GM12874 (cell line): ENCODE measurements at regions not wholly inside any gene's neighbourhood (a gene's known extent, or its start where the extent isn't known, plus 50 kb on each side); places are given as distances from the start of the nearest gene placed in this dataset.

Experiments used
- TF ChIP-seq, protein P1 (sequence below): IDR thresholded peaks from 2 replicates; pipeline ENCODE4 v1.5.1; 2011; ENCODE audit warnings: low read depth, mild to moderate bottlenecking, control low read depth, low read length, moderate library complexity; ENCODE audit not compliant: insufficient read depth

DNA sequence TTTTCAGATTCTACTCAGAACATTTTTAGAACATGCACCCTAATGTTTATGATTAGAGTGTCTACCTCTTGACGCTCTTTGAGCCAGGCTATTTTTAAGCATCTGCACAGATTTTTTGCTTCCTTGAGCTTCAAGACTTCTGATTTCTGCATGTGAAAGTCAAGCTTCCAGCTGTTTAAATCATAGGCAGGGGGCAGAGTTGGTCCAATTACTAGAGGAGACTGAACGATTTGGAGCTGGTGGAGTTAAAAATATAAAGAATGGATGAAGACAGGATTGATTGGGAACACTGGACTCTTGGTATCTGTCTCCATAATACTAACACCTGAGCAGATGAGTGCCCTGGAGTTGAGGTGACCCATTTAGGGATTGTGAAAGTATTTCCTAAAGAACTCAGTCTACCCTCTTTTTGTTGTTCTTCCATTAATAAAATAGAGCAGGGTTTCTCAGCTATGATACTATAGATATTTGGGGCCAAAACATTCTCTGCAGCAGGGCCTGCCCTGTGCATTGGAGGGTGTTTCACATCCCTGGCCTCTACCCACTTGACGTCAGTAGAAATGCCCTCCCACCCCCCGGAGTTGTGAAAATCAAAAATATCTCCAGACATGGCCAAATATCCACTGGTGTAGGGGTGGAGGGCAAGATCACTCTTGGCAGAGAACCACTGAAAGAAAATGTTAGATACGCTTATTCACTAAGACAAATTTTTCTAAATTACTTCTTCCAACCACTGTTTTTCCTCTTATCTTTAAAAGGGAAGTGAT, 160.1 kb downstream of the COG6 start:
- TF ChIP-seq, protein P1, sequence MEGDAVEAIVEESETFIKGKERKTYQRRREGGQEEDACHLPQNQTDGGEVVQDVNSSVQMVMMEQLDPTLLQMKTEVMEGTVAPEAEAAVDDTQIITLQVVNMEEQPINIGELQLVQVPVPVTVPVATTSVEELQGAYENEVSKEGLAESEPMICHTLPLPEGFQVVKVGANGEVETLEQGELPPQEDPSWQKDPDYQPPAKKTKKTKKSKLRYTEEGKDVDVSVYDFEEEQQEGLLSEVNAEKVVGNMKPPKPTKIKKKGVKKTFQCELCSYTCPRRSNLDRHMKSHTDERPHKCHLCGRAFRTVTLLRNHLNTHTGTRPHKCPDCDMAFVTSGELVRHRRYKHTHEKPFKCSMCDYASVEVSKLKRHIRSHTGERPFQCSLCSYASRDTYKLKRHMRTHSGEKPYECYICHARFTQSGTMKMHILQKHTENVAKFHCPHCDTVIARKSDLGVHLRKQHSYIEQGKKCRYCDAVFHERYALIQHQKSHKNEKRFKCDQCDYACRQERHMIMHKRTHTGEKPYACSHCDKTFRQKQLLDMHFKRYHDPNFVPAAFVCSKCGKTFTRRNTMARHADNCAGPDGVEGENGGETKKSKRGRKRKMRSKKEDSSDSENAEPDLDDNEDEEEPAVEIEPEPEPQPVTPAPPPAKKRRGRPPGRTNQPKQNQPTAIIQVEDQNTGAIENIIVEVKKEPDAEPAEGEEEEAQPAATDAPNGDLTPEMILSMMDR: no peak

DNA sequence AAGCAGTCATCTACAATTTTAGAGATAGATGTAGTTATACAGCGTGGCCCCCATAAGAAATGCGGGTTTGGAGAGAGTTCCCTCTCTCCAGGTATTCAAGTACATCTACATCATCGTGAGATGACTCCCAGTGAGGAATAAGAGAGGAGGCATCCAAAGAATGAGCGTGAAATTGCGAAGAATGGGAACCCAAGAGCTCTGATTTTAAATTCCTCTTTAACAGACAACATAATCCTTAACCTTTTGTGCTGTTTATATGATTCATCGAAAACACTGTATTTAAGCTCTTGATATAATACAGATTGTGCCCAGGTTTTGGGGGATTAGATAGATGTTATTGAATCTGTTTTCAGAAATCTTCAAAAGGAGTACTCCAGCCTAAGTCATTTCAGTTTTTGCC, 161.5 kb downstream of the COG6 start:
- TF ChIP-seq, protein P1: no peak

DNA sequence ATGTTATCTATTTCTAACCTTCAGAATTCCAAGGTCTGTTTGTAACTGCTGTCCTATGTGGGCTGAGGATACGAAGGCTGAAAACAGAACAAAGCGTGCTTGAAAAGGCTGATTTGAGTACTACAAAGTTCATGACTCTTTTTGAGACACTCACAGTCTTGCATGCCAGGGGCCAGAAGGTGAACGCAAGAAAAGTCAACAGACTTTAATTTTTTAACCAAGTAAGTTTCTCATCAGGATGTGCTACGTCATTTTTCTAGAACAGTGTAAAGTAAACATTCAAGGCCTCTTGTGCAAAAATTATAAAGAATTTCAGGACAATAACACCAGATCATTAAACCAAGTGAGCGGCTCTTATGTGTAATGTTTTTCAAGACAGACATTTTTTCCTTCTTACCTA, 163.5 kb downstream of the COG6 start:
- TF ChIP-seq, protein P1: no peak

DNA sequence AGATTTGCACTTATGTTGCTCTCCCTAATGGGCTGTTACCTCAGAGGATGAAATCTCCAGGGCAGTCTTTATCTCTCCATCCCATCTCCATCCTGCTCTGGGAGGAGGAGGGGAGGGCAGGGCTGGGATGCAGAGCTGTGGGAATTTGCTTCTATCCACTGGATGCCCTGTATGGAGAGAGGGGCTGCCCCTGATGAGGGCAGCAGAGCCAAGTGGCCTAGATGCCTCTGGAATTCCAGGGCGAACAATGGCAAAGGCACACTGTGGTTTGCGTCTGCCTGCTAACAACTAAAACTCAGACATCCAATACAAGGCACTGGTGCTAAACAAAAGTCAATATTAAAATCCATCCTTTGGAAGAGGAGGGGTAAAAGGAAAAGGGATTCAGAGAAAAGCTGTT, 165.1 kb downstream of the COG6 start:
- TF ChIP-seq, protein P1: no peak

- TF ChIP-seq, protein P1: no peak
Observed at GRCh38 chr13:39821977-39822376, 166.5 kb downstream of the COG6 start.

DNA sequence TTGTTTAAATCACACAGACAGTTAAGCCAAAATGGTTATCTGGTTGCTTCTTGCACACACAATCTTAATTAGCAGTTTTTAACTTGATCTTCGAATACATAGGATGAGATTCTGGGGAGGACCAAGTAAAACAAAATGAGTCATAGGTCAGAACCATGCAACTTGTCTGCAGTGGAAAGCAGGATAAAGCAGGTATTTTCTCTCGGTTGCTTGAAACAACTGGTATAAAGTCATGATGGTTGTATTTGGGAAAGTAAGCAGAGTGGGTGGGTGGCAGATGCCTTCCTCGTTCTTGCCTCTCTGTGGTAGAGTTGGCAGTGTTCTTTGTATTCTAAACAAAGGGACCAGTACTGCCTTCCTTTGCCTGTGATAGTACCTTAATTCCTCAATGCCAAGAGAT, 167.0 kb downstream of the COG6 start:
- TF ChIP-seq, protein P1: no peak

DNA sequence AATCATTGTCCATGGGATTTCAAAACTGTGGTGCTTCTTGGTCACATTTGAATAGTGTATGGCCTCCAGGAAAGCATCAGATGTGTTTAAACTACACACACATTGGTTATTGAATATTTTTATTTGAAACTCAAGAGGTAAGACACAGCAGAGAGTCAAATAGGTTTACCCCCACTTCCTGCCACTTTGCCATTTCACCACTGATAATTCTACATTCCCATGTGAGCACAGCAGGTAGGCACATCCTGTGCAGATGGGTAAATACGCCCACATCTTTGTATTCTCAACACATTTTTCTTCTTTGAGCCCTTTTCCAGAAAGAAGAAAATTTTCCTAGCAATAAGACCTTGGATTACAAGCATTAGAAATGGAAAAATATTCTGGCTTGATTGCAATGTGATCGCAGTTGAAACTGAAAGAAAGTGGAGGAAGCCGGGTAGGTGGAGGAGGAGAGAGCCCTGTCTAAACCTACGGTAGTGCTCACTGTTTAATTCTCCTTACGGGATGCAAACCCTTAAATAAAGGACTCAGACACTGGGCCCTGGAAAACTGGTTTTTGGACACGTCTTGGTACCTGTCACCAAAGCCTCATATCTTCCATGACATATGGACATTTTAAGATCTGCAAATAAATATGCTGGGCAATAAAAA, 167.7 kb downstream of the COG6 start:
- TF ChIP-seq, protein P1: no peak
